Mesodermal cell (in vitro differentiated cells): ENCODE measurements at regions not wholly inside any gene's neighbourhood (a gene's known extent, or its start where the extent isn't known, plus 50 kb on each side); places are given as distances from the start of the nearest gene placed in this dataset.
A peak's percentile ranks its signal among the peaks of the same experiment; 100 is the strongest.

ENCODE experiments used
- H3K27ac ChIP-seq: 2 replicates; pipeline ENCODE4 v1.7.0; 2013; ENCODE audit warnings: mild to moderate bottlenecking, low read depth, low read length, moderate library complexity; ENCODE audit not compliant: severe bottlenecking
- H3K36me3 ChIP-seq: 2 replicates; pipeline ENCODE4 v1.7.1; 2013; ENCODE audit warnings: mild to moderate bottlenecking, low read length, moderate library complexity; ENCODE audit not compliant: control insufficient read depth, insufficient read depth
- H3K4me1 ChIP-seq: one replicate; pipeline ENCODE4 v1.7.1; 2013; ENCODE audit warnings: mild to moderate bottlenecking, low read length; ENCODE audit not compliant: insufficient read depth, control insufficient read depth, poor library complexity, severe bottlenecking
- H3K4me3 ChIP-seq: 2 replicates; pipeline ENCODE4 v1.7.0; 2013; ENCODE audit warnings: low read length, control low read depth, mild to moderate bottlenecking; ENCODE audit not compliant: insufficient read depth, poor library complexity, severe bottlenecking; ENCODE audit errors: extremely low read depth
- H3K9me3 ChIP-seq: 2 replicates; pipeline ENCODE4 v1.7.1; 2013; ENCODE audit warnings: mild to moderate bottlenecking, low read length, moderate library complexity; ENCODE audit not compliant: control insufficient read depth
- WGBS, 2 experiments: methylation state at CpG; one replicate each; pipeline ENCODE4 v1.1.5; 2013; ENCODE audit warnings: missing lambda C conversion rate in 2 of 2; ENCODE audit not compliant: insufficient coverage in 2 of 2; 5-methylcytosine and 5-hydroxymethylcytosine counted together

DNA sequence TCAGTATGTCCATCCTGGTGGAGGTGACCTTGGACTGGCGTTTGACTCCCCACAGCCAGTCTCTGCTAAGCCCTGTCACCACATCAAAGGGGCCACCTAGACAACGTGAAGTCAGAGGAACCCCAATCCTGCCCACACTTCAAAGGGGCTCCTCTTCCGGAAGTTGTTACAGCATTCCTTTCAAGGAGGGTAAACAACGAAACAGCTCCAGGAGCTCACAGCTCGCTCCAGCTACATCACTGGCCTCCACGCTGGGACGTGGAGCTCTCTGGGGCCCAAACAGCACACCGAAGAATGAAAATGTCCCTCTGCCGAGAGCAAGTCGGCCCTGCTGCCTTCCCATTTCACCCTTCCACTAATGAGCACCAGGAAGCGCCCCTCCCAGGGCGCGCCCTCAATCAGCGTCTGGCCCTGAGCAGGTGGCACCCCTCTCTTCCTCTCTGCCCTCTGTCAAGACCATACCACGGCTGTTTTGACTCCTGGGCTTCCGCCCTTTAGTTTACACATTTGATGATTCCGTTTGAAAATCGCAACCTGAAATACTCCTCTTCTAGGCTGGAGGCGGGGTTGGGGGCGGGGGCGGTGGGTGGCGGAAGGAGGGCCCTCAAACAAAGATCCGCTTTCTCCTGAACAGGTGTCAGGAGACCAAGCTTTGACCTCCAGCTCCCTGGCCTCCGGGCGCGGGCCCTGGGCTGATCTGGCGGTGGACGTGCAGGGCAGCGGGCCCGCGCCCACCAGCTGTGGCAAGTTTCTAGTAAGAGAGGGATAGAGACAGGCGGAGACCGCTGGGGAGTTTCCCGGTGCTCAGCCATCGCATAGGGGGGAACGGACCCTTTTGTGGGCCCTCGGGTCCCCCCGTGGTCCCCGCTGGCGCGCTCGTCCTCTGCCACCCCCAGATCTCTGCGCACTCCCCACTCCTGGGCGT is 53.1 kb upstream of the KDM7A start:
- peak overlapping the region; percentile 50 for H3K4me3 ChIP-seq
- H3K36me3 ChIP-seq = no peaks in the 10 kb centered on the region
- no peaks in the 10 kb centered on the region for H3K9me3 ChIP-seq
- no peaks in the 10 kb centered on the region for H3K4me1 ChIP-seq
- 7 to 11% methylated on average over 35 of the region's 44 CpGs for WGBS, 2 experiments
- H3K27ac ChIP-seq = no peak overlapping the region

DNA sequence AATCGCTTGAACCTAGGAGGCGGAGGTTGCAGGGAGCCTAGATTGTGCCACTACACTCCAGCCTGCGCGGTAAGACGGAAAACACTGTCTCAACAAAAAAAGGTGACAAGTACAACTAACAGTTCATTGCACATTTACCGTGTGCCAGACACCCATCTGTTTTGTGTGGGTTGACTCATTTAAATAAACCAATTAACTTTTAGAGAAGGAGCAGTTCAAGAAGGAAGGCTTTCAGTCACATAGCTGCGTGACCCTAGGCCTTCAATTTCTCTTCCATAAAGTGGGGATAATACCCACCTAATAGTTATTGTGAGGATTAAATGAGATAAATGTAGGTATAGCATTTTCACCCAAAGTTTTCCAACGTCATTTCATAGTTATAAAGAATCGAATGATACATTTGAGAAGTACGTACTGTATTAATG is 52.3 kb upstream of the KDM7A start:
- Histone ChIP-seq H3K9me3 (no peaks in the 10 kb centered on the region), H3K4me3 (no peak overlapping the region), H3K4me1 (no peaks in the 10 kb centered on the region), H3K36me3 (no peaks in the 10 kb centered on the region), H3K27ac (no peak overlapping the region)
- 90 to 94% methylated on average over 6 to 7 of the region's 10 CpGs for WGBS, 2 experiments
